ENCODE measurements at regions not wholly inside any gene's neighbourhood (a gene's known extent, or its start where the extent isn't known, plus 50 kb on each side); places are given as distances from the start of the nearest gene placed in this dataset.

DNA sequence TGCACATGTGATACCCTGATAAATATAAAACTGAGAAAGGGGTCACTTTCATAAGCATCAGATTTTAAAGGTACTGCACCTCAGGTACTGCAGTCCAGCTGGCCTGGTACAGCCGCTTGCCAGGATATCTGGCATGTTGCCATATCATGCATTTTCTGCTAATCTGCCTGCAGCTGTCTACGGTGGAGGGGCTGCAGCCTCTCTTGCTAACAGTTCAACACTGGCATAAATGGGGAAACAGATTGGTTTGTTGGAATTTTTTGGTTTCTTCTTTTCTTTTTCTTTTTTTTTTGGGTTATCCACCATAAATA lies 71.5 kb downstream of the MIS18A start:
- no peaks in the 10 kb centered on the region for H3K4me1 ChIP-seq
- no peaks in the 10 kb centered on the region for H3K27me3 ChIP-seq
- no peak for DNase-seq
- H3K36me3 ChIP-seq, result no peaks in the 10 kb centered on the region
- H3K4me3 ChIP-seq, result no peak overlapping the region
- 46 to 68% methylated on average over 2 of the region's 2 CpGs for WGBS, 2 donors
- TF ChIP-seq, protein P1, sequence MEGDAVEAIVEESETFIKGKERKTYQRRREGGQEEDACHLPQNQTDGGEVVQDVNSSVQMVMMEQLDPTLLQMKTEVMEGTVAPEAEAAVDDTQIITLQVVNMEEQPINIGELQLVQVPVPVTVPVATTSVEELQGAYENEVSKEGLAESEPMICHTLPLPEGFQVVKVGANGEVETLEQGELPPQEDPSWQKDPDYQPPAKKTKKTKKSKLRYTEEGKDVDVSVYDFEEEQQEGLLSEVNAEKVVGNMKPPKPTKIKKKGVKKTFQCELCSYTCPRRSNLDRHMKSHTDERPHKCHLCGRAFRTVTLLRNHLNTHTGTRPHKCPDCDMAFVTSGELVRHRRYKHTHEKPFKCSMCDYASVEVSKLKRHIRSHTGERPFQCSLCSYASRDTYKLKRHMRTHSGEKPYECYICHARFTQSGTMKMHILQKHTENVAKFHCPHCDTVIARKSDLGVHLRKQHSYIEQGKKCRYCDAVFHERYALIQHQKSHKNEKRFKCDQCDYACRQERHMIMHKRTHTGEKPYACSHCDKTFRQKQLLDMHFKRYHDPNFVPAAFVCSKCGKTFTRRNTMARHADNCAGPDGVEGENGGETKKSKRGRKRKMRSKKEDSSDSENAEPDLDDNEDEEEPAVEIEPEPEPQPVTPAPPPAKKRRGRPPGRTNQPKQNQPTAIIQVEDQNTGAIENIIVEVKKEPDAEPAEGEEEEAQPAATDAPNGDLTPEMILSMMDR (IDR thresholded peaks at IDR 0.05), result no peak
- no peak for TF ChIP-seq POLR2A (IDR thresholded peaks at IDR 0.05)
- intact Hi-C loops (cut with DNase I), result no loop called here
- H3K27ac ChIP-seq, result no peak overlapping the region
- no peaks in the 10 kb centered on the region for H3K9me3 ChIP-seq

DNA sequence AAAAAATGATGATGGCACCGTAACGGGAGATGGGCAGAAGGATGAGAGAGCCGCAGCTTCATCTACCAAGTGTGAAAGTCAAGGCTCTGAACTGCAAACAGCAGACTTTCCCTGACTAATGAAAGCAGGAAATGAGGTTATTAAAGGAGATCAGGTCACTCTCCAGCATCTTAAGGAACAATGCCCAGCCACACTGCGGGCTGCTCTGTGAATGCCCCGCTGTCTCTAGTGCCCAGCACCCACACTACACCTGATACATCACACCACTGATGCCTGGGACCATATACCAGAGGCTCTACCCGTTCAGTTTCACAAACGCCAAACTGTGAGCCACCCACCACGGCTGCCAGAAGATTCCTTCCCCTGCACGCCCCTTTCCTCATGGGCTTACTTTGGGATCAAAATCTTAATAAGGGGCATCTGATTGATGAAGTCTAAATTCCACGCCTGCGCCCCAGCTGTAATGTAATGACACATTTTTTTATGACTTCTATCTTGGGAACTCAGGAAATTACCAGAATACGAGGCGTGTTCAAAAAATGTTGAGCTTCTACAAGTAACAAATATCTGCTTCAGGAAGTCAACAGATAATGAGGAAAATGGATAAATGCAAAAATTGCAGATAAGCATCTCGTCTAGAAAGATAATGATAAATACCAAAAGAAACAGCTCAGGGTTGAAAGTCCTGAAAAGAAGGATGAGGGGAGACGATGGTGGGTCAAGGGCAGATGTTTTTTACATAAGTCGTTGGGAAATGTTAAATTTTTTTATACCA lies 72.0 kb downstream of the MIS18A start:
- intact Hi-C loops (cut with DNase I), result no loop called here
- no peak for TF ChIP-seq POLR2A (IDR thresholded peaks at IDR 0.05)
- TF ChIP-seq, protein P1 (IDR thresholded peaks at IDR 0.05), result no peak
- Histone ChIP-seq H3K27me3 (no peaks in the 10 kb centered on the region), H3K4me1 (no peaks in the 10 kb centered on the region), H3K27ac (no peak overlapping the region), H3K36me3 (no peaks in the 10 kb centered on the region), H3K9me3 (no peaks in the 10 kb centered on the region), H3K4me3 (no peak overlapping the region)
- DNase-seq, result no peak
- 70 to 73% methylated on average over 16 of the region's 16 CpGs for WGBS, 2 donors

DNA sequence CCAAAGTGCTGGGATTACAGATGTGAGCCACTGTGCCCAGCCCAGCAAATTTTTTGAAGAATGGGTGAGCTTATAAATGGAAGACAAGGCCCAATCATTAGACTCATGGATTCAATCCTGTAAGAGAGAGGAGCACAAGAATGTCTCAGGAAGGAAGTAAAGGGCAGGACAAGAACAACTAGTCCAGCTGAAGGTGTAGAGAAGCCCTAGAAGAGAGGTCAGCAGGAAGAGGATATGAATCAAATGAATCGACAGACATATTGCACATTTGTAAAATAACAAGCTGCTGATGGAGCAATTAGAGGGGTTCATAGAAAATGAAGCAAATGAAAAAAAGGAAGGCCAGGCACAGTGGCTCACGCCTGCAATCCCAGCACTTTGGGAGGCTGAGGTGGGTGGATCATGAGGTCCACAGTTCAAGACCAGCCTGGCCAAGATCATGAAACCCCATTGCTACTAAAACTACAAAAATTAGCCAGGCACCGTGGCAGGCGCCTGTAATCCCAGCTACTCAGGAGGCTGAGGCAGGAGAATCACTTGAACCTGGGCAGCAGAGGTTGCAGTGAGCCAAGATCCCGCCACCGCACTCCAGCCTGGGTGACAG lies 74.9 kb downstream of the MIS18A start:
- 85 to 89% methylated on average over 6 of the region's 6 CpGs for WGBS, 2 donors
- H3K4me3 ChIP-seq, result no peak overlapping the region
- no peaks in the 10 kb centered on the region for H3K9me3 ChIP-seq
- intact Hi-C loops (cut with DNase I), result no loop called here
- TF ChIP-seq POLR2A (IDR thresholded peaks at IDR 0.05), result no peak
- TF ChIP-seq, protein P1 (IDR thresholded peaks at IDR 0.05), result no peak
- no peak overlapping the region for H3K27ac ChIP-seq
- H3K36me3 ChIP-seq, result no peaks in the 10 kb centered on the region
- DNase-seq, result no peak
- H3K4me1 ChIP-seq, result peaks cover 0 to 3% (median 0%) of the 10 kb centered on the region in 3 donors
- no peaks in the 10 kb centered on the region for H3K27me3 ChIP-seq

DNA sequence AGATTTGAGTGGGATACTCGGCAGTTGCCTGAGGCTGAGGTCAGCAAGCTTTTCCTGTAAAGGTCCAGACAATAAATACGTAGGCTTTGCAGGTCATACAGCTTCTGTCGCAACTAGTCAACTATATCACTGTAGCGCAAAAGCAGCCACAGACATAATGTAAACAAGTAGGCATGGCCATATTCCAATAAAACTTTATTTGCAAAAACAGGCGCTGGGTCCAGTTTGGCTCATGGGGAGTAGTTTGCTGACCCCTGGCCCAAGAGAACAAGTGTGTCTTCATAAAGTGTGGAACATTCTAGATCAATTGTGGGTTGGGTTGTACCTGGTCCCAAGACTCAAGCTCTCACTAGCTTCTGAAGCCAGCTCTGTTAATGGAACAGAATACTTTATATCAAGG lies 78.8 kb downstream of the MIS18A start:
- no peaks in the 10 kb centered on the region for H3K9me3 ChIP-seq
- DNase-seq, result no peak
- intact Hi-C loops (cut with DNase I), result no loop called here
- H3K36me3 ChIP-seq, result no peaks in the 10 kb centered on the region
- no peak overlapping the region for H3K4me3 ChIP-seq
- H3K27me3 ChIP-seq, result no peaks in the 10 kb centered on the region
- WGBS, 2 donors, result 67 to 76% methylated on average over 5 of the region's 5 CpGs
- no peak overlapping the region for H3K27ac ChIP-seq
- peaks cover 0 to 19% (median 0%) of the 10 kb centered on the region in 3 donors for H3K4me1 ChIP-seq
- TF ChIP-seq, protein P1 (IDR thresholded peaks at IDR 0.05), result no peak
- TF ChIP-seq POLR2A (IDR thresholded peaks at IDR 0.05), result no peak

DNA sequence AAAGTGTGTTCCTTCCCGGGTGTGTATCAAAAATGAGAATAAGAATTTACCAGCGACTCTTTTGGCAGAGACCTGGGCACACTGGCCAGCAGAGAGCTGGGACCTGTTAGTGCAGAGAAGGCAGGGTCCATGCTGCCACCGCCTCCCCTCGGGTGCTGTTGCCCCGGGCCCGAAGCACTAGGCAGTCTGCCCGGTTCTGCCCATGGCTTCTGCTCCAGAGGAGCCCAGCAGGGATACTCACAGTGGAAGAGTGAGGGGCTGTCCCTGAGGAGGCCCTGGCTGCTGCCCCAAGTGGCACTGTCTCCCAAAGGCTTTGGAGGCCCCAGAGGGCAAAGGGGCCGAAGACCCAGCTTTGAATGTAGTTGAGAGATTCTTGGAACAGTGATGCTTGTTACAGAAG lies 80.5 kb downstream of the MIS18A start:
- DNase-seq, result no peak
- no peak for TF ChIP-seq POLR2A (IDR thresholded peaks at IDR 0.05)
- TF ChIP-seq, protein P1 (IDR thresholded peaks at IDR 0.05), result no peak
- Histone ChIP-seq H3K36me3 (no peaks in the 10 kb centered on the region), H3K4me1 (peaks cover 0 to 19% (median 0%) of the 10 kb centered on the region in 3 donors), H3K9me3 (no peaks in the 10 kb centered on the region), H3K27me3 (no peaks in the 10 kb centered on the region), H3K27ac (no peak overlapping the region), H3K4me3 (no peak overlapping the region)
- WGBS, 2 donors, result 25 to 45% methylated on average over 6 to 7 of the region's 8 CpGs
- intact Hi-C loops (cut with DNase I), result no loop called here
